IPS DF 6.9 (cell line): ENCODE measurements at regions not wholly inside any gene's neighbourhood (a gene's known extent, or its start where the extent isn't known, plus 50 kb on each side); places are given as distances from the start of the nearest gene placed in this dataset.
"Not testable (repeated sequence)": the region's sequence is repeated elsewhere in the genome, so short reads cannot be mapped to it uniquely, and the experiment has no call there.

Experiments
- DNase-seq: peaks from one replicate; pipeline ENCODE4 v3.0.0-alpha.2; 2013; ENCODE audit warnings: low read depth, low spot score
- H3K27ac ChIP-seq: one replicate; pipeline ENCODE4 v1.5.1; 2013; ENCODE audit warnings: low read length, control low read depth
- H3K27me3 ChIP-seq: 2 replicates; pipeline ENCODE4 v1.6.1; 2013; ENCODE audit warnings: mild to moderate bottlenecking, low read length; ENCODE audit not compliant: control insufficient read depth, insufficient read depth
- H3K36me3 ChIP-seq: 2 replicates; pipeline ENCODE4 v1.6.1; 2013; ENCODE audit warnings: low read length; ENCODE audit not compliant: control insufficient read depth, insufficient read depth
- H3K4me1 ChIP-seq: 2 replicates; pipeline ENCODE4 v1.6.1; 2013; ENCODE audit warnings: low read length; ENCODE audit not compliant: control insufficient read depth, insufficient read depth
- H3K4me3 ChIP-seq: 2 replicates; pipeline ENCODE4 v1.5.1; 2013; ENCODE audit warnings: mild to moderate bottlenecking, low read length
- H3K9me3 ChIP-seq: 2 replicates; pipeline ENCODE4 v1.6.1; 2013; ENCODE audit warnings: low read length, inconsistent platforms; ENCODE audit not compliant: control insufficient read depth, insufficient read depth
- WGBS: extraction: QIAGEN DNeasy Blood & Tissue Kit; methylation state at CpG from one replicate; pipeline ENCODE4 v1.1.7; 2013; ENCODE audit warnings: mixed read lengths, missing lambda C conversion rate; ENCODE audit not compliant: insufficient read length, insufficient coverage; 5-methylcytosine and 5-hydroxymethylcytosine counted together

- DNase-seq: no peak
- no peaks in the 10 kb centered on the region; the same call in 1 of the 2 replicates for H3K4me1 ChIP-seq
- WGBS: no CpG with 5 or more reads among the region's 1 CpG
- no peak overlapping the region for H3K27ac ChIP-seq
- no peaks in the 10 kb centered on the region for H3K36me3 ChIP-seq
- no peaks in the 10 kb centered on the region for H3K9me3 ChIP-seq
- H3K4me3 ChIP-seq: no peak overlapping the region
- no peaks in the 10 kb centered on the region for H3K27me3 ChIP-seq
Measured at GRCh38 chr4:123535037-123535748, 138.6 kb downstream of the SPRY1 start.

DNA sequence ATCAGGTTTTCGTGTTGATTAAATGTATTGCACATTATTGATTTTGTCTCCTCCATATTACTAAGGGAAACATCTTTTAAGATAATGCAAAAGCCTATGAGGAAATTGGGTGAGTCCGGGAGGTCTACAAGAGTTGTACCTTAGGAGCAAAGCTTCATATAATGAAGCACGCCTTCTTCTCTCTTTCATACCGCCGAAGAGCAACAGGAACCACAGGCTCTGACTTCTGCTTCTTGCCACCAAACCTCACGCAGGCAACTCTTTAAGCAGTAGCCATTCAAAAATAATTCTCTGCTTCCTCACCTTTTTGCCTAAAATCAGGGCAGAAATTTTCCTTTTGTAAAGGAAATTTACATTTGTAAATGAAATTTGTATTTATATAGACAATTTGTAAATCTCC lies 139.6 kb downstream of the SPRY1 start:
- no peak overlapping the region for H3K4me3 ChIP-seq
- no peak for DNase-seq
- H3K36me3 ChIP-seq: no peaks in the 10 kb centered on the region
- no peaks in the 10 kb centered on the region for H3K27me3 ChIP-seq
- no peak overlapping the region for H3K27ac ChIP-seq
- H3K9me3 ChIP-seq: no peaks in the 10 kb centered on the region
- H3K4me1 ChIP-seq: no peaks in the 10 kb centered on the region
- no CpG with 5 or more reads among the region's 6 CpGs for WGBS

DNA sequence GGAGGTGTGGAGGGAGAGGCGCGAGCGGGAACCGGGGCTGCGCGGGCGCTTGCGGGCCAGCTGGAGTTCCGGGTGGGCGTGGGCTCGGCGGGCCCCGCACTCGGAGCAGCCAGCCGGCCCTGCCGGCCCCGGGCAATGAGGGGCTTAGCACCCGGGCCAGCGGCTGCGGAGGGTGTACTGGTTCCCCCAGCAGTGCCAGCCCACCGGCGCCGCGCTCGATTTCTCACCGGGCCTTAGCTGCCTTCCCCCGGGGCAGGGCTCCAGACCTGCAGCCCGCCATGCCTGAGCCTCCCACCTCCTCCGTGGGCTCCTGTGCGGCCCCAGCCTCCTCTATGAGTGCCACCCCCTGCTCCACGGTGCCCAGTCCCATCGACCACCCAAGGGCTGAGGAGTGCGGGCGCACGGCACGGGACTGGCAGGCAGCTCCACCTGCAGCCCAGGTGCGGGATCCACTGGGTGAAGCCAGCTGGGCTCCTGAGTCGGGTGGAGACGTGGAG lies 141.4 kb downstream of the SPRY1 start:
- DNase-seq, H3K4me1 ChIP-seq, H3K9me3 ChIP-seq, H3K27ac ChIP-seq, H3K4me3 ChIP-seq, H3K27me3 ChIP-seq, H3K36me3 ChIP-seq: not testable (repeated sequence)
- no CpG with 5 or more reads among the region's 39 CpGs for WGBS

- WGBS: no CpG with 5 or more reads among the region's 7 CpGs
- DNase-seq: no peak
- H3K4me1 ChIP-seq: peaks cover 2% of the 10 kb centered on the region; the same call in 1 of the 2 replicates
- H3K27me3 ChIP-seq: no peaks in the 10 kb centered on the region
- H3K36me3 ChIP-seq: no peaks in the 10 kb centered on the region
- H3K9me3 ChIP-seq: no peaks in the 10 kb centered on the region
- H3K27ac ChIP-seq: no peak overlapping the region
- no peak overlapping the region for H3K4me3 ChIP-seq
Measured at GRCh38 chr4:123545667-123546572, 149.3 kb downstream of the SPRY1 start.

GRCh38 chr4:123546573-123547060 lies 150.0 kb downstream of the SPRY1 start:
- Histone ChIP-seq H3K4me3 (no peak overlapping the region), H3K9me3 (no peaks in the 10 kb centered on the region), H3K27me3 (no peaks in the 10 kb centered on the region), H3K4me1 (peaks cover 2% of the 10 kb centered on the region; the same call in 1 of the 2 replicates), H3K27ac (no peak overlapping the region), H3K36me3 (no peaks in the 10 kb centered on the region)
- no CpG with 5 or more reads among the region's 9 CpGs for WGBS
- no peak for DNase-seq

GRCh38 chr4:123547216-123548165 lies 150.9 kb downstream of the SPRY1 start:
- Histone ChIP-seq H3K27me3 (no peaks in the 10 kb centered on the region), H3K27ac (no peak overlapping the region), H3K4me3 (no peak overlapping the region), H3K9me3 (no peaks in the 10 kb centered on the region), H3K36me3 (no peaks in the 10 kb centered on the region), H3K4me1 (peaks cover 2% of the 10 kb centered on the region; the same call in 1 of the 2 replicates)
- peak; percentile 85 for DNase-seq
- WGBS: no CpG with 5 or more reads among the region's 26 CpGs

DNA sequence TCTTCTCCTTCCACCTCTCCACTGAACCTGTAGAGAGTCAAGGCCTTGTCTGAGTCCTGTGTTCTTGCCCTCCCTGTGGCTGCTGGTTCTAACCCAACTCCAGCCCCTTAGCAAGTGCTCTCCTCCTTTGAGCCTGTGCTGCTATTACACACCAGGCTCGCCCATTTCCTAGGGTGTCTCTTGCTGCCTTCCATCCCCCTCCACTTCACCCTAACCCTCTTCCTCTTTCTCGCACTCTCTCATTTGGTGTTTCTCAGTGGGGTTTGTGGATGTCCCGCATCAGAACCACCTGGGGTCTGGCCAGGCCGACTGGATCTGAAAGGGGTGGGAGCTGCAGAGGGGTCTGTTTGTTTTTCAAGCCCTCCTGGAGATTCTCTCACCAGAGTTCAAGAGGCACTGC lies 156.7 kb downstream of the SPRY1 start:
- no peak overlapping the region for H3K27ac ChIP-seq
- no peak overlapping the region for H3K4me3 ChIP-seq
- no peaks in the 10 kb centered on the region for H3K9me3 ChIP-seq
- DNase-seq: no peak
- H3K27me3 ChIP-seq: no peaks in the 10 kb centered on the region
- no CpG with 5 or more reads among the region's 4 CpGs for WGBS
- H3K4me1 ChIP-seq: peaks cover 3% of the 10 kb centered on the region
- H3K36me3 ChIP-seq: no peaks in the 10 kb centered on the region

DNA sequence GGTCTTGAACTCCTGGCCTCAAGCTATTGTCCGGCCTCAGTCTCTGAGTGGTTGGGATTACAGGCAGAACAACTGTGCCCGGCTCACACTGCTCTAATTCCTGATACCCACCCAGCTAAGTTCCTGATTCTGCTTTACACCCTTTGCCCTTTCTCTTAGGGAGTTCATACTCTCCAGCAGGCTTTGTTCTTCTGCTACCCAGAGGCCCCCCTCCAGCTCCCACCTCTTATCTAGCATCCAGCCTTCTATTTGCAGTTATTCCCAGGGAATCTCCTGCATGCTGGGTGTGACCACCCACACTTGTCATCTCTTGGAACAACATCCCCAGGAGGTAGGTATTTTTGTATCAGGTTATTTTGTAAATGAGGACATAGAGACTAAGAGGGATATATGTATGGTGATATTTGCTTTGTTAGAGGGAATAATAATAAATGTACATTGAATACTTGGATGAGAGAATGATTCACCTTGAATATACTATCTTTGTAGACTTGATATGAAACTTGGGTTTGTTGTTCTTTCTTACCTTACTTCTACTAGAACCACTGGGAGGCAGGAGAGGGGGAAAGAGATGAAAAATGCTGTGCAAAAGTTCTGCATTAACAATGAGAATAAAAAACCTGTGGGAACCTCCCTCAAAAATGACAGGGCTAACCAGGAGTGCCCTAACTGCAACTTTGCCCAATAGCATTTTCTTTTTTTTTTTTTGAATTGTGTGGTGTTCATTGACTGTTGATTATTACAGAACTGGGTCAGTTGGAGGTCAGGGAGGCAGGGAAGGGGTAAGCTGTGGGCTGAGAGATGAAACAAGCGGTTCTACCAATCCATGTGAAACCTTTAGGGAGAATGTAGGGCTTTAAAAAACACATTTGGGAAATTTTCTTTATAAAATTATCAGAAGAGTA lies 157.4 kb downstream of the SPRY1 start:
- Histone ChIP-seq H3K4me3 (no peak overlapping the region), H3K9me3 (no peaks in the 10 kb centered on the region), H3K36me3 (no peaks in the 10 kb centered on the region), H3K27me3 (no peaks in the 10 kb centered on the region), H3K4me1 (peaks cover 3% of the 10 kb centered on the region), H3K27ac (no peak overlapping the region)
- no CpG with 5 or more reads among the region's 3 CpGs for WGBS
- DNase-seq: no peak

DNA sequence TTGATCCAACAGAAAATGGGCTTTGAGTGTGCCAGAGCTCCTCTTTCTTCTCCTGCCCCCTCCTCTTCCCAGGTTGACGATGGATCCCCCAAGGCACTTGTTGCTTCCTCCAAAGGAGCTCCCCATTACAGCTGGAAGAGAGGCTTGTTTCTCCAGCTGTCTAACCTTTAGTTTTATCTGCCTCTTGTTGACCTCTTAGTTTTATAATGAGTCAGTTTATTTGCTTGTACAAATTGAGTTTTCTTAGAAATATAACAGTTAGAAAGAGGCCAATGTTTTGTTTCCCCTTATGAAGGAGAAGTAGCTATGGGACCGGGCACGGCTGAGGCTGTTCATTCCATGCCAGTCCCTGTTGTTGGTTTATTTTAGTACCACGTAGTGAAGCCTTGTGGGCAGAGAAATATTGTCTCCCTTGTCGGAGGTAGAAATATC lies 158.2 kb downstream of the SPRY1 start:
- Histone ChIP-seq H3K4me1 (peaks cover 3% of the 10 kb centered on the region), H3K27me3 (no peaks in the 10 kb centered on the region), H3K36me3 (no peaks in the 10 kb centered on the region), H3K4me3 (no peak overlapping the region), H3K27ac (no peak overlapping the region), H3K9me3 (no peaks in the 10 kb centered on the region)
- no CpG with 5 or more reads among the region's 5 CpGs for WGBS
- DNase-seq: no peak
